Body of pancreas (tissue), 4 donors: ENCODE measurements at regions not wholly inside any gene's neighbourhood (a gene's known extent, or its start where the extent isn't known, plus 50 kb on each side); places are given as distances from the start of the nearest gene placed in this dataset.

Experiments
- POLR2A ChIP-seq, 3 donors: fragments of 450-650 bp; IDR thresholded peaks; one replicate each; pipeline ENCODE4 v1.6.1; 2016; ENCODE audit warnings: antibody characterized with exemption in 3 of 3, mild to moderate bottlenecking in 2 of 3
- TF ChIP-seq, protein P1 (sequence below), 7 experiments: fragments of 450-650 bp in 4 of 7; fragments of 200-600 bp in 3 of 7; sonication (generic) in 3 of 7; IDR thresholded peaks; one replicate each; pipeline ENCODE4 v1.5.1; 2016 to 2019; ENCODE audit warnings: antibody characterized with exemption in 7 of 7

DNA sequence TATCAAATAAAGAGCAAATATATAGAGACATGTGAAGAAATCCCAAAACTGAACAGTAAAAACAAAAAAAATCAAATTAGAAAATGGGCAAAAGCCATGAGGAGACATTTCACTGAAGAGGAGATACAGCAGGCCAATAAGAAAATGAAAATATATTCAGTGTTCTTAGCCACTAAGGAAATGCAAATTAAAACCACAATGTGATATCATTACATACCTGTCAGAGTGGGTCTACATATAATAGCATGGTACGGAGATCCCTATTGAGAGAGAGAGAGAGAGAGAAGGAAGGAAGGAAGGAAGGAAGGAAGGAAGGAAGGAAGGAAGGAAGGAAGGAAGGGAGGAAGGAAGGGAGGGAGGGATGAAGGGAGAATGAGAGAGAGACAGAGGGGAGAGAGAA is 707.0 kb upstream of the ACTRT1 start:
- TF ChIP-seq, protein P1, sequence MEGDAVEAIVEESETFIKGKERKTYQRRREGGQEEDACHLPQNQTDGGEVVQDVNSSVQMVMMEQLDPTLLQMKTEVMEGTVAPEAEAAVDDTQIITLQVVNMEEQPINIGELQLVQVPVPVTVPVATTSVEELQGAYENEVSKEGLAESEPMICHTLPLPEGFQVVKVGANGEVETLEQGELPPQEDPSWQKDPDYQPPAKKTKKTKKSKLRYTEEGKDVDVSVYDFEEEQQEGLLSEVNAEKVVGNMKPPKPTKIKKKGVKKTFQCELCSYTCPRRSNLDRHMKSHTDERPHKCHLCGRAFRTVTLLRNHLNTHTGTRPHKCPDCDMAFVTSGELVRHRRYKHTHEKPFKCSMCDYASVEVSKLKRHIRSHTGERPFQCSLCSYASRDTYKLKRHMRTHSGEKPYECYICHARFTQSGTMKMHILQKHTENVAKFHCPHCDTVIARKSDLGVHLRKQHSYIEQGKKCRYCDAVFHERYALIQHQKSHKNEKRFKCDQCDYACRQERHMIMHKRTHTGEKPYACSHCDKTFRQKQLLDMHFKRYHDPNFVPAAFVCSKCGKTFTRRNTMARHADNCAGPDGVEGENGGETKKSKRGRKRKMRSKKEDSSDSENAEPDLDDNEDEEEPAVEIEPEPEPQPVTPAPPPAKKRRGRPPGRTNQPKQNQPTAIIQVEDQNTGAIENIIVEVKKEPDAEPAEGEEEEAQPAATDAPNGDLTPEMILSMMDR (IDR thresholded peaks at IDR 0.05), result no peak
- no peak for TF ChIP-seq POLR2A (IDR thresholded peaks at IDR 0.05)
